Choroid plexus epithelial cell (primary cell): ENCODE measurements at regions not wholly inside any gene's neighbourhood (a gene's known extent, or its start where the extent isn't known, plus 50 kb on each side); places are given as distances from the start of the nearest gene placed in this dataset.

Experiments used
- DNase-seq: peaks from one replicate; pipeline ENCODE4 v3.0.0-alpha.2; 2010; ENCODE audit warnings: low read depth
- H3K4me3 ChIP-seq: 2 replicates; pipeline ENCODE4 v1.5.1; 2011; ENCODE audit warnings: low read depth, mild to moderate bottlenecking, control low read depth, low read length, moderate library complexity
- CTCF ChIP-seq: conservative IDR thresholded peaks from 2 replicates; pipeline ENCODE4 v1.5.1; 2011; ENCODE audit warnings: low read depth, mild to moderate bottlenecking, control low read depth, inconsistent platforms, low read length, moderate library complexity

GRCh38 chr21:17051054-17051453 lies 461.8 kb upstream of the CXADR start:
- no peak for TF ChIP-seq CTCF
- DNase-seq: no peak
- no peak overlapping the region for H3K4me3 ChIP-seq

- no peak for DNase-seq
- TF ChIP-seq CTCF: no peak
- no peak overlapping the region for H3K4me3 ChIP-seq
These were observed 459.5 kb upstream of the CXADR start for GRCh38 chr21:17053321-17053720.

GRCh38 chr21:17059936-17060335 lies 452.9 kb upstream of the CXADR start:
- no peak overlapping the region for H3K4me3 ChIP-seq
- DNase-seq: no peak
- no peak for TF ChIP-seq CTCF

GRCh38 chr21:17066006-17066405 lies 446.8 kb upstream of the CXADR start:
- TF ChIP-seq CTCF: no peak
- H3K4me3 ChIP-seq: no peak overlapping the region
- no peak for DNase-seq

- no peak overlapping the region for H3K4me3 ChIP-seq
- TF ChIP-seq CTCF: no peak
- DNase-seq: no peak
These were observed 441.8 kb upstream of the CXADR start for GRCh38 chr21:17071093-17071492.

- no peak for TF ChIP-seq CTCF
- DNase-seq: no peak
- H3K4me3 ChIP-seq: no peak overlapping the region
These were observed 431.6 kb upstream of the CXADR start for GRCh38 chr21:17081193-17081592.

GRCh38 chr21:17082843-17083483 lies 429.9 kb upstream of the CXADR start:
- DNase-seq: no peak
- no peak for TF ChIP-seq CTCF
- H3K4me3 ChIP-seq: no peak overlapping the region
